ENCODE measurements at regions not wholly inside any gene's neighbourhood (a gene's known extent, or its start where the extent isn't known, plus 50 kb on each side); places are given as distances from the start of the nearest gene placed in this dataset.

DNA sequence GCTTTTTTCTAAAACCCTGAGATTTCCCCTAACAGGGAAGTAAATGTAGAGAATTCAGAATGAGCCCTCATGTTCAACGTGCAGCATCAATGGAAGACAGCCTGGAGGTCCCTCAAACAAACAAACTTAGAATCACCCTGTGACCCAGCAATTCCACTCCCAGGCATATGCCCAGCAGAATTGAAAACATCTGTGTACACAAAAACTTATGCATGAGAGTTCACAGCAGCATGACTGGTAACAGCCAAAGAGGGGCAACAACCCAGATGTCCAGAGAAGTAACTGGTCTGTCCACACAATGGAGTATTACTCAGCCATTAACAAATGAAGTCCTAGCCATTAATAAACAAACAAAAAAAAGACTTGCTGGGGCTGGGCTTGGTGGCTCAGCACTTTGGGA, 252.7 kb downstream of the PARN start:
- TF ChIP-seq POLR2A (IDR thresholded peaks at IDR 0.05) = no peak
- TF ChIP-seq, protein P1, sequence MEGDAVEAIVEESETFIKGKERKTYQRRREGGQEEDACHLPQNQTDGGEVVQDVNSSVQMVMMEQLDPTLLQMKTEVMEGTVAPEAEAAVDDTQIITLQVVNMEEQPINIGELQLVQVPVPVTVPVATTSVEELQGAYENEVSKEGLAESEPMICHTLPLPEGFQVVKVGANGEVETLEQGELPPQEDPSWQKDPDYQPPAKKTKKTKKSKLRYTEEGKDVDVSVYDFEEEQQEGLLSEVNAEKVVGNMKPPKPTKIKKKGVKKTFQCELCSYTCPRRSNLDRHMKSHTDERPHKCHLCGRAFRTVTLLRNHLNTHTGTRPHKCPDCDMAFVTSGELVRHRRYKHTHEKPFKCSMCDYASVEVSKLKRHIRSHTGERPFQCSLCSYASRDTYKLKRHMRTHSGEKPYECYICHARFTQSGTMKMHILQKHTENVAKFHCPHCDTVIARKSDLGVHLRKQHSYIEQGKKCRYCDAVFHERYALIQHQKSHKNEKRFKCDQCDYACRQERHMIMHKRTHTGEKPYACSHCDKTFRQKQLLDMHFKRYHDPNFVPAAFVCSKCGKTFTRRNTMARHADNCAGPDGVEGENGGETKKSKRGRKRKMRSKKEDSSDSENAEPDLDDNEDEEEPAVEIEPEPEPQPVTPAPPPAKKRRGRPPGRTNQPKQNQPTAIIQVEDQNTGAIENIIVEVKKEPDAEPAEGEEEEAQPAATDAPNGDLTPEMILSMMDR (IDR thresholded peaks at IDR 0.05) = no peak

All from tibial nerve (tissue), 3 donors.